ENCODE measurements at regions not wholly inside any gene's neighbourhood (a gene's known extent, or its start where the extent isn't known, plus 50 kb on each side); places are given as distances from the start of the nearest gene placed in this dataset.
A peak's percentile ranks its signal among the peaks of the same experiment; 100 is the strongest.
"Not testable (repeated sequence)": the region's sequence is repeated elsewhere in the genome, so short reads cannot be mapped to it uniquely, and the experiment has no call there.

DNA sequence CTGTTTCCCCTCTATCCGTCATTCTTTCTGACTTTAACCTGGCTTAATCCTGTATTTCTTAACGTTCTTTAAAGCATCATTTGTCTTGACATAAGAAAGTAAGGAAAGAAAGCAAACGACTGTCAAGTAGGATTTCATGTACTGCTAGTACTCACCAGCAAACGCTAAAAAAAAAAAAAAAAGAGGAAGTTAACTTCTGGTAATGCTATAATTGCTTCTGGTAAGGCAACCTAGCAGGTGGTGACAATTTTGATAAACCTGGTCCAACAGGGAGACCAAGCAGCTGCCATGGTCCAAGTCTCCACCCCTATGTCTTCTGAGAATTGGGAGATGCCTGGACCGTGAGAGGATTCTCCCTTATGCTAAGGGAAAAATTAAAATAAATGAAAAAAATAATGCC, 306.6 kb downstream of the DAD1 start:
- TF ChIP-seq BHLHE40 (IDR thresholded peaks at IDR 0.05; ENCODE audit: low read depth, low read length): no peak
- Histone ChIP-seq H3K27ac (ENCODE audit: insufficient read depth, low read length) (no peak overlapping the region), H2BK5ac (ENCODE audit: low read depth, low read length, poor library complexity, severe bottlenecking) (no peak overlapping the region), H2BK120ac (ENCODE audit: low read depth, low read length) (no peak overlapping the region), H3K4me2 (ENCODE audit: low read depth, low read length) (no peak overlapping the region), H3K27me3 (ENCODE audit: control insufficient read depth, insufficient read depth, low read length) (no peaks in the 10 kb centered on the region), H3K4me1 (ENCODE audit: control insufficient read depth, insufficient read depth, low read length) (0 out of 2 replicates have a peak, but pooled peaks cover 1% of the 10 kb centered on the region), H2BK15ac (ENCODE audit: low read depth, low read length) (no peak overlapping the region), H2BK20ac (ENCODE audit: low read depth, low read length) (no peak overlapping the region), H2AK5ac (ENCODE audit: low read depth, low read length) (no peak overlapping the region), H3K14ac (replicated peaks; ENCODE audit: low read depth, low read length) (no peak overlapping the region), H4K5ac (ENCODE audit: low read depth, low read length) (no peak overlapping the region), H3K36me3 (ENCODE audit: control insufficient read depth, insufficient read depth, low read length) (no peaks in the 10 kb centered on the region), H3K56ac (ENCODE audit: extremely low read depth, insufficient read depth, low read length) (no peak overlapping the region), H4K20me1 (ENCODE audit: insufficient read depth, low read length) (no peaks in the 10 kb centered on the region), H3K9ac (ENCODE audit: low read depth, low read length) (no peak overlapping the region), H3K79me1 (ENCODE audit: low read depth in 1 of 2, low read length in 2 of 2) (no peaks in the 10 kb centered on the region), H2AK9ac (replicated peaks; ENCODE audit: low read depth, low read length, poor library complexity) (no peak overlapping the region), H4K8ac (ENCODE audit: low read depth in 2 of 2, low read length in 2 of 2) (no peak overlapping the region), H3K23ac (ENCODE audit: low read depth, low read length) (no peak overlapping the region), H4K91ac (ENCODE audit: insufficient read depth, low read depth, low read length) (no peak overlapping the region), H3K4ac (ENCODE audit: low read depth, low read length) (no peak overlapping the region), H2AFZ (replicated peaks; ENCODE audit: low read length, poor library complexity) (no peak overlapping the region), H3K9me3 (ENCODE audit: control insufficient read depth, insufficient read depth, low read length) (no peaks in the 10 kb centered on the region), H3K9me1 (ENCODE audit: insufficient read depth, low read length) (no peaks in the 10 kb centered on the region), H3K18ac (ENCODE audit: low read depth, low read length) (no peak overlapping the region), H3K4me3 (ENCODE audit: insufficient read depth, low read depth, low read length) (no peak overlapping the region)
- in situ Hi-C loops (cut with MboI; ENCODE audit: low sequenced_read_pairs): no loop called here
- BruUV-seq (replicated peaks): no TSS peak
- DNase-seq (no peak), ATAC-seq (ENCODE audit: low read depth) (no peak)
- ChIA-PET CTCF (no interaction called here), POLR2A (ENCODE audit: unreplicated experiment) (no interaction called here)
- WGBS, 2 experiments (ENCODE audit: extremely low coverage in 2 of 2, insufficient read length in 1 of 2): no CpG with 5 or more reads among the region's 5 CpGs
- intact Hi-C loops (cut with micrococcal nuclease): no loop called here
- dilution Hi-C loops (cut with HindIII; ENCODE audit: low sequenced_read_pairs, unreplicated experiment): no loop called here

DNA sequence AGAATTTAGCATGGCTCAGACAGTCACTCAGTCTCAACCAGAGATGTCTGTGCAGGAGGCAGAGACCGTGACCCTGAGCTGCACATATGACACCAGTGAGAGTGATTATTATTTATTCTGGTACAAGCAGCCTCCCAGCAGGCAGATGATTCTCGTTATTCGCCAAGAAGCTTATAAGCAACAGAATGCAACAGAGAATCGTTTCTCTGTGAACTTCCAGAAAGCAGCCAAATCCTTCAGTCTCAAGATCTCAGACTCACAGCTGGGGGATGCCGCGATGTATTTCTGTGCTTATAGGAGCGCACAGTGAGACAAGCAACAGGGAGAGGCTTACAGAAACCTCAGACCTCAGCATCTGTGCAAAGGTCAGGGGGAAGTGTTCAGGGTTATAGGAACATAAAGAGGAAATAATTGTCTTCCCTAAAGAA, 307.6 kb downstream of the DAD1 start:
- POLR2A ChIA-PET (ENCODE audit: unreplicated experiment); H4K91ac ChIP-seq (ENCODE audit: insufficient read depth, low read depth, low read length); H3K9ac ChIP-seq (ENCODE audit: low read depth, low read length); H3K36me3 ChIP-seq (ENCODE audit: control insufficient read depth, insufficient read depth, low read length); H2BK15ac ChIP-seq (ENCODE audit: low read depth, low read length); H3K27ac ChIP-seq (ENCODE audit: insufficient read depth, low read length); H3K27me3 ChIP-seq (ENCODE audit: control insufficient read depth, insufficient read depth, low read length); dilution Hi-C loops (cut with HindIII; ENCODE audit: low sequenced_read_pairs, unreplicated experiment); H3K79me1 ChIP-seq (ENCODE audit: low read depth in 1 of 2, low read length in 2 of 2); H3K4me3 ChIP-seq (ENCODE audit: insufficient read depth, low read depth, low read length); intact Hi-C loops (cut with micrococcal nuclease); DNase-seq; H2BK5ac ChIP-seq (ENCODE audit: low read depth, low read length, poor library complexity, severe bottlenecking); H4K8ac ChIP-seq (ENCODE audit: low read depth in 2 of 2, low read length in 2 of 2); H2AK5ac ChIP-seq (ENCODE audit: low read depth, low read length); H2AK9ac ChIP-seq (replicated peaks; ENCODE audit: low read depth, low read length, poor library complexity); BruUV-seq (replicated peaks); H3K23ac ChIP-seq (ENCODE audit: low read depth, low read length); H4K20me1 ChIP-seq (ENCODE audit: insufficient read depth, low read length); H3K56ac ChIP-seq (ENCODE audit: extremely low read depth, insufficient read depth, low read length); H3K9me3 ChIP-seq (ENCODE audit: control insufficient read depth, insufficient read depth, low read length); H4K5ac ChIP-seq (ENCODE audit: low read depth, low read length); in situ Hi-C loops (cut with MboI; ENCODE audit: low sequenced_read_pairs); H3K18ac ChIP-seq (ENCODE audit: low read depth, low read length); CTCF ChIA-PET; H3K4me1 ChIP-seq (ENCODE audit: control insufficient read depth, insufficient read depth, low read length); H3K9me1 ChIP-seq (ENCODE audit: insufficient read depth, low read length): not testable (repeated sequence)
- ATAC-seq (ENCODE audit: low read depth): peak; percentile 40; the same call in 1 of the 2 replicates
- peak overlapping the region; percentile 46 for H2BK20ac ChIP-seq (ENCODE audit: low read depth, low read length)
- peak overlapping the region; percentile 4; the same call in 1 of the 2 replicates for H3K4me2 ChIP-seq (ENCODE audit: low read depth, low read length)
- 0 out of 2 replicates have a peak overlapping the region, but pooled peaks have one; percentile 9 for H3K14ac ChIP-seq (replicated peaks; ENCODE audit: low read depth, low read length)
- H3K4ac ChIP-seq (ENCODE audit: low read depth, low read length): 0 out of 2 replicates have a peak overlapping the region, but pooled peaks have one; percentile 40
- peak overlapping the region; percentile 20 for H2BK120ac ChIP-seq (ENCODE audit: low read depth, low read length)
- H2AFZ ChIP-seq (replicated peaks; ENCODE audit: low read length, poor library complexity): peak overlapping the region; percentile 58
- no CpG with 5 or more reads among the region's 7 CpGs for WGBS, 2 experiments (ENCODE audit: extremely low coverage in 2 of 2, insufficient read length in 1 of 2)

Data from IMR-90 (cell line).